Peyer's patch (tissue), 4 donors: ENCODE measurements at regions not wholly inside any gene's neighbourhood (a gene's known extent, or its start where the extent isn't known, plus 50 kb on each side); places are given as distances from the start of the nearest gene placed in this dataset.

Source experiments
- POLR2A ChIP-seq, 2 donors: fragments of 450-650 bp; IDR thresholded peaks; one replicate each; pipeline ENCODE4 v1.5.1; 2017; ENCODE audit warnings: antibody characterized with exemption in 2 of 2, mild to moderate bottlenecking in 2 of 2, moderate library complexity in 2 of 2
- TF ChIP-seq, protein P1 (sequence below), 6 experiments: fragments of 450-650 bp in 4 of 6; fragments of 200-600 bp in 2 of 6; sonication (generic) in 1 of 6; IDR thresholded peaks; one replicate each; pipeline ENCODE4 v1.5.1; 2017 to 2019; ENCODE audit warnings: antibody characterized with exemption in 6 of 6, mild to moderate bottlenecking in 3 of 6, moderate library complexity in 1 of 6

DNA sequence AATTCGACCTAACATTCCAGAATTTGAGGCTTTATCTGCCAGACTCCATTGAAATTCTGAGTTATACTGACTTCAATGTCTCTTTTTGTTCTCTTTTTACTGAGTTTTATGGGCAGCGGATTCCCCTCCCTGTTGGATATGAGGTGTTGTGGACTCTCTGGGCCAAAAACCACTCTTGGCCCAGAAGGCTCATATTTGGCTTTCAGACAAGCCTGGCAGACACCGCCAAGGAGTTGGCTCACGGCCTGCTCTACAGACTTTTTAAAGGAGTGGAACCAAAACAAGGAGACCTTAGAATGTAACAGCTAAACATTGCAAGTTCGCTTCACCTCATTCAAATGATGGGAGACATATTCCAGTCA lies 206.4 kb upstream of the NCKAP5 start:
- TF ChIP-seq, protein P1, sequence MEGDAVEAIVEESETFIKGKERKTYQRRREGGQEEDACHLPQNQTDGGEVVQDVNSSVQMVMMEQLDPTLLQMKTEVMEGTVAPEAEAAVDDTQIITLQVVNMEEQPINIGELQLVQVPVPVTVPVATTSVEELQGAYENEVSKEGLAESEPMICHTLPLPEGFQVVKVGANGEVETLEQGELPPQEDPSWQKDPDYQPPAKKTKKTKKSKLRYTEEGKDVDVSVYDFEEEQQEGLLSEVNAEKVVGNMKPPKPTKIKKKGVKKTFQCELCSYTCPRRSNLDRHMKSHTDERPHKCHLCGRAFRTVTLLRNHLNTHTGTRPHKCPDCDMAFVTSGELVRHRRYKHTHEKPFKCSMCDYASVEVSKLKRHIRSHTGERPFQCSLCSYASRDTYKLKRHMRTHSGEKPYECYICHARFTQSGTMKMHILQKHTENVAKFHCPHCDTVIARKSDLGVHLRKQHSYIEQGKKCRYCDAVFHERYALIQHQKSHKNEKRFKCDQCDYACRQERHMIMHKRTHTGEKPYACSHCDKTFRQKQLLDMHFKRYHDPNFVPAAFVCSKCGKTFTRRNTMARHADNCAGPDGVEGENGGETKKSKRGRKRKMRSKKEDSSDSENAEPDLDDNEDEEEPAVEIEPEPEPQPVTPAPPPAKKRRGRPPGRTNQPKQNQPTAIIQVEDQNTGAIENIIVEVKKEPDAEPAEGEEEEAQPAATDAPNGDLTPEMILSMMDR (IDR thresholded peaks at IDR 0.05) = no peak
- no peak for TF ChIP-seq POLR2A (IDR thresholded peaks at IDR 0.05)
